Activated T-helper 2 cell treated with anti-CD3 and anti-CD28 coated beads, Interferon-gamma antibody, Interleukin-2, Interleukin-4, amounts not matched to agents 10 μg/mL and 5 μg/mL and 100 μg/mL, durations not matched to agents 14 hours and 24 hours and 36 hours (primary cell): ENCODE measurements at regions not wholly inside any gene's neighbourhood (a gene's known extent, or its start where the extent isn't known, plus 50 kb on each side); places are given as distances from the start of the nearest gene placed in this dataset.
"Not testable (repeated sequence)": the region's sequence is repeated elsewhere in the genome, so short reads cannot be mapped to it uniquely, and the experiment has no call there.

Experiments used
- DNase-seq: peaks from one replicate; pipeline ENCODE4 v3.0.0; 2021; ENCODE audit warnings: low spot score
- H3K27ac Mint-ChIP-seq: one replicate; pipeline ENCODE4 v1.8.0; 2021; ENCODE audit warnings: mixed read lengths
- H3K27me3 Mint-ChIP-seq: one replicate; pipeline ENCODE4 v1.8.0; 2021; ENCODE audit warnings: low read depth, mixed read lengths
- H3K36me3 Mint-ChIP-seq: one replicate; pipeline ENCODE4 v1.8.0; 2021; ENCODE audit warnings: low read depth, mixed read lengths
- H3K4me1 Mint-ChIP-seq: one replicate; pipeline ENCODE4 v1.8.0; 2021; ENCODE audit warnings: low read depth, mixed read lengths
- H3K4me3 Mint-ChIP-seq: one replicate; pipeline ENCODE4 v1.8.0; 2021; ENCODE audit warnings: low read depth, mild to moderate bottlenecking, moderate library complexity, mixed read lengths
- H3K9me3 Mint-ChIP-seq: one replicate; pipeline ENCODE4 v1.8.0; 2021; ENCODE audit warnings: mixed read lengths
- intact Hi-C: fragments of 100-400 bp; cut with micrococcal nuclease; formaldehyde crosslinking; loops from one replicate; pipeline ENCODE4 v1.15.1; 2023

- intact Hi-C loops, H3K27me3 Mint-ChIP-seq, DNase-seq, H3K4me1 Mint-ChIP-seq, H3K27ac Mint-ChIP-seq, H3K9me3 Mint-ChIP-seq, H3K36me3 Mint-ChIP-seq, H3K4me3 Mint-ChIP-seq: not testable (repeated sequence)
These were observed 4510.9 kb upstream of the OR11H1 start for GRCh38 chr22:11017108-11017507.

GRCh38 chr22:11020522-11020921 is 4507.5 kb upstream of the OR11H1 start:
- H3K27me3 Mint-ChIP-seq, H3K4me1 Mint-ChIP-seq, H3K36me3 Mint-ChIP-seq, H3K4me3 Mint-ChIP-seq, DNase-seq, H3K27ac Mint-ChIP-seq, intact Hi-C loops: not testable (repeated sequence)
- H3K9me3 Mint-ChIP-seq: peaks cover 25% of the 10 kb centered on the region

- H3K4me3 Mint-ChIP-seq, H3K27me3 Mint-ChIP-seq, H3K36me3 Mint-ChIP-seq, intact Hi-C loops, DNase-seq, H3K4me1 Mint-ChIP-seq, H3K27ac Mint-ChIP-seq: not testable (repeated sequence)
- H3K9me3 Mint-ChIP-seq: peaks cover 63% of the 10 kb centered on the region
These were observed 4501.5 kb upstream of the OR11H1 start for GRCh38 chr22:11026541-11026940.

- H3K4me3 Mint-ChIP-seq, H3K36me3 Mint-ChIP-seq, H3K4me1 Mint-ChIP-seq, H3K27me3 Mint-ChIP-seq, DNase-seq, intact Hi-C loops, H3K27ac Mint-ChIP-seq: not testable (repeated sequence)
- H3K9me3 Mint-ChIP-seq: peaks cover 68% of the 10 kb centered on the region
These were observed 4500.9 kb upstream of the OR11H1 start for GRCh38 chr22:11027064-11027463.

- intact Hi-C loops, H3K4me1 Mint-ChIP-seq, H3K27ac Mint-ChIP-seq, DNase-seq, H3K36me3 Mint-ChIP-seq, H3K4me3 Mint-ChIP-seq, H3K27me3 Mint-ChIP-seq: not testable (repeated sequence)
- peaks cover 66% of the 10 kb centered on the region for H3K9me3 Mint-ChIP-seq
These were observed 4500.5 kb upstream of the OR11H1 start for GRCh38 chr22:11027532-11027931.

- intact Hi-C loops, H3K27ac Mint-ChIP-seq, H3K27me3 Mint-ChIP-seq, H3K4me3 Mint-ChIP-seq, H3K36me3 Mint-ChIP-seq, H3K4me1 Mint-ChIP-seq, DNase-seq: not testable (repeated sequence)
- peaks cover 60% of the 10 kb centered on the region for H3K9me3 Mint-ChIP-seq
These were observed 4499.8 kb upstream of the OR11H1 start for GRCh38 chr22:11028180-11028579.

GRCh38 chr22:11029534-11029933 is 4498.5 kb upstream of the OR11H1 start:
- H3K27ac Mint-ChIP-seq, H3K4me3 Mint-ChIP-seq, H3K36me3 Mint-ChIP-seq, intact Hi-C loops, H3K4me1 Mint-ChIP-seq, H3K27me3 Mint-ChIP-seq, DNase-seq: not testable (repeated sequence)
- peaks cover 60% of the 10 kb centered on the region for H3K9me3 Mint-ChIP-seq

- H3K36me3 Mint-ChIP-seq, DNase-seq, H3K4me1 Mint-ChIP-seq, H3K27ac Mint-ChIP-seq, H3K27me3 Mint-ChIP-seq, H3K4me3 Mint-ChIP-seq, intact Hi-C loops: not testable (repeated sequence)
- H3K9me3 Mint-ChIP-seq: peaks cover 64% of the 10 kb centered on the region
These were observed 4498.0 kb upstream of the OR11H1 start for GRCh38 chr22:11029967-11030366.

GRCh38 chr22:11030571-11031410 is 4497.2 kb upstream of the OR11H1 start:
- H3K4me3 Mint-ChIP-seq, H3K4me1 Mint-ChIP-seq, intact Hi-C loops, H3K27me3 Mint-ChIP-seq, H3K36me3 Mint-ChIP-seq, H3K27ac Mint-ChIP-seq, DNase-seq: not testable (repeated sequence)
- H3K9me3 Mint-ChIP-seq: peaks cover 66% of the 10 kb centered on the region

- H3K36me3 Mint-ChIP-seq, H3K4me1 Mint-ChIP-seq, H3K27ac Mint-ChIP-seq, H3K4me3 Mint-ChIP-seq, DNase-seq, H3K27me3 Mint-ChIP-seq, intact Hi-C loops: not testable (repeated sequence)
- peaks cover 75% of the 10 kb centered on the region for H3K9me3 Mint-ChIP-seq
These were observed 4495.9 kb upstream of the OR11H1 start for GRCh38 chr22:11032115-11032514.

- intact Hi-C loops: not testable (repeated sequence)
These were observed 4493.4 kb upstream of the OR11H1 start for GRCh38 chr22:11034660-11034987.

GRCh38 chr22:11035031-11035873 is 4492.7 kb upstream of the OR11H1 start:
- H3K27ac Mint-ChIP-seq, intact Hi-C loops, H3K4me3 Mint-ChIP-seq, H3K27me3 Mint-ChIP-seq, DNase-seq, H3K4me1 Mint-ChIP-seq: not testable (repeated sequence)
- Mint-ChIP-seq H3K9me3 (peaks cover 81% of the 10 kb centered on the region), H3K36me3 (peaks cover 13% of the 10 kb centered on the region)

More at GRCh38 chr22:11034660-11034987, 4493.4 kb upstream of the OR11H1 start:
- H3K9me3 Mint-ChIP-seq: peaks cover 81% of the 10 kb centered on the region
- H3K27me3 Mint-ChIP-seq, H3K4me3 Mint-ChIP-seq, H3K27ac Mint-ChIP-seq, DNase-seq, H3K4me1 Mint-ChIP-seq: not testable (repeated sequence)
- H3K36me3 Mint-ChIP-seq: peaks cover 13% of the 10 kb centered on the region

GRCh38 chr22:11037314-11037713 is 4490.7 kb upstream of the OR11H1 start:
- H3K4me1 Mint-ChIP-seq, H3K27ac Mint-ChIP-seq, H3K36me3 Mint-ChIP-seq, DNase-seq, H3K4me3 Mint-ChIP-seq, intact Hi-C loops, H3K27me3 Mint-ChIP-seq: not testable (repeated sequence)
- peaks cover 80% of the 10 kb centered on the region for H3K9me3 Mint-ChIP-seq
